HG03432 (cell line): ENCODE measurements at regions not wholly inside any gene's neighbourhood (a gene's known extent, or its start where the extent isn't known, plus 50 kb on each side); places are given as distances from the start of the nearest gene placed in this dataset.

Source experiments
- ATAC-seq: cut with Tn5 transposase; IDR thresholded peaks from one replicate; pipeline ENCODE4 v1.9.1; 2021; ENCODE audit warnings: mild to moderate bottlenecking, moderate library complexity; ENCODE audit not compliant: unreplicated experiment

DNA sequence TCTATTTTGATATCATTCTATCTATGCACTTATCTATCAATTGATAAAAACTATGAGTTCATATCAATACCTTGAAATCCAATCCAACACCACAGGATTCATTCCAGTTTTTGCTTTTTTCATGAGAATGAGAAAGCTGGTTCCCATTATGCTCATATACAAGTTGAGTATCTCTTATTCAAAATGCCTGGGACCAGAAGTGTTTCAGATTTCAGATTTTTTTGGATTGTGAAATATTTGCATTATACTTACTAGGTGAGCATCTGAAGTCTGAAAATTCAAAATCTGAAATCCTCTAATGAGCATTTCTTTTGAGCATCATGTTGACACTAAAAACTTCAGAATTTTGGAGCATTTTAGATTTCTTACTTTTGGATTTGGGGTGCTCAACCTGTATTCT, 67.8 kb upstream of the DCBLD2 start:
- ATAC-seq: no peak

DNA sequence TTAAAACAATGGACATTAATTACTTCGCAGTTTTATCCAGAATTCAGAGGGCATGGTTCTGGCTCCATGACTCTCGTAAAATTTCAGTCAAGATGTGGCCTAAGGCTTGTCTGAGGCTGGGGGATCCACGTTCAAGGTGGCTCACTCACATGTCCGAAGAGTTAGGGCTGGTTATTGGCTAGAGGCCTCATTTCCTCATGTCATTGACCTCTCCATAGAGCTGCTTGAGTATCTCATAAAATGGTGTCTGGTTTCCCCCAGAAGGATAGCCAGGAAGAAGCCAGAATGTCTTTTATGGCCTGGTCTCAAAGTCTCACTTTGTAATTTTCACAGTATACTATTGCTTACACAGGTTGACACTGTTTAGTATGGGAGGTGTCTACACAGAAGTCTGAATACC, 67.3 kb upstream of the DCBLD2 start:
- ATAC-seq: no peak

DNA sequence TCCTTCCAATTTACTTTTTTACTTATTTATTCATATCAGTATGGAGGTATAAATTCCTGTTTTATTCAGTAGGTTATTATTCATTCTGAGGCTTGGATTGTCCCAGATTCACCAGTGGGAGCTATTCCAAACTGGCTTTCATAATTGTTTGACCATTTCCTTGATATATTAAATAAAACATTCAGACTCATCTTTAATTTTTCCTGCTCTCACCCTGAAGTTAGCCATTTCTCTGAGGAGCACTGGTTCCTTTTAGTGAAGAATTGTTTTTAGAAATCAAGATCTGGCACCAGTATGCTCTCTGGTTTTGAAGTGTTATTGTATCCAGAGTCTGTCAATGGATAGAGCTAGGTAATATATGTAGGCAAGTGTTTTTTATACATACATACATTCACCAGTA, 66.9 kb upstream of the DCBLD2 start:
- ATAC-seq: no peak

DNA sequence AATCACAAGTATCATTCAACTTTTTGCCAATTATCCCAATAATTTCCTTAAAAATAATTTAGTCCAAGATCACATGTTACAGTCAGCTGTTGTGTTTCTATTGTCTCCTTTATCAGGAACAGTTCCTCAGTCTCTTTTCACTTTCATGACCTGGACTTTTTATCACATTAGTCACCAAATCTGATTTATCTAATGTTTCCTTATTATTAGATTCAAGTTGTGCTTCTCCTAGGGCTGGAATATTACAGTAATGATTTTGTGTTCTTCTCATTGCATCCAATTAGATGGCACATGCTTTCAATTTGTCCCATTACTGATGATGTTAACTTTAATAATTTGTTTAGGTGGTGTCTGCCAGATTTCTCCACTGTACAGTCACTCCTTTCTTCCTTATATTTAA, 66.3 kb upstream of the DCBLD2 start:
- no peak for ATAC-seq

DNA sequence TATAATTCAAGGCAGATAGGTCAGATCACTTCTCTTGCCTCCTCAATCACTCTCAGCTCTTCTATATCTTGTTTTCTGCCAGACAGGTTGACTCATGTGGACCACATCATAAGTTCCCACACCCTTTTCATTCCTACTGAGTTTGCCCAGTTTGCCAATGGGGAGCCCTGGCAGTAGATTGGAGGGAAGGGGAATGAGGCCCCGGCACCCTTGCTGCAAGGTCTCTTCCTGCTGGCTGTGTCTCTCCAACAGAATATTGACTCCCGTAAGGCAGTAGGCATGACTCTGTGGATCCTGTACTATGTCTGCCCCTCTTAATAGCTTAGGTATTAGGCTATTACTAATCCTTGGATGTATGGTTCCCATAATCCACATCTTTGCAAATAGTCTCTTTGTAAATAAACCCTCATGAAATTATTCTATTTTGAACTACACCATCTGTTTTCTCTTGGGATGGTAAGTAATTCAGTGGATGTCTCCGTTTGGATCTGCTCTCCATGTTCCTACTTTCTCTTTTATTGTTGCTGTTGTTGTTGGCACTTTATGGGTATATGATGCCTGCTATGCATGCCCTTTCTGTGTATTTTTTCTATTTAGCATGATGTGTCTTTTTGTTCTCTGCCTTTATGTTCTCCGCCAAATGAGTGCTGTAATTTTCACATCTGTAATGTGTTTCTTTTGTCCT, 65.5 kb upstream of the DCBLD2 start:
- ATAC-seq: no peak

DNA sequence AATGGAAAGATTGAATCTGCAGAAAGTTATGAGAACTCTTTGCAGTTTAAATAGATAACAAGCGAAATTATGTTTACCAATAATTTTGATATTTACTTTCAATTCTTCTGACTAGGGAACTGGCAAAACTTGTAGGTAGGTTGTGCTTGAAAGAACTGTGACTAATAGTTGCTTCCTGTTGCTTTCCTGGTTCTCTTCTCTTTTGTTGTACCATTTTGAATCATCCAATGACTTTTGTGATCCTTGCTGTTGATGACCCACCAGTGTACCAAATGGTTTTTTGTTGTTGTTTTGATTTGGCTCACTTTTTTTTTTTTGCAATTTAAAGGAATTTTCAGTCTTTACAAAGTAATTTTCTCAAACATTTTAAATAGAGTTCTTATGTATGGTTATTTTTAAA, 64.9 kb upstream of the DCBLD2 start:
- ATAC-seq: no peak

DNA sequence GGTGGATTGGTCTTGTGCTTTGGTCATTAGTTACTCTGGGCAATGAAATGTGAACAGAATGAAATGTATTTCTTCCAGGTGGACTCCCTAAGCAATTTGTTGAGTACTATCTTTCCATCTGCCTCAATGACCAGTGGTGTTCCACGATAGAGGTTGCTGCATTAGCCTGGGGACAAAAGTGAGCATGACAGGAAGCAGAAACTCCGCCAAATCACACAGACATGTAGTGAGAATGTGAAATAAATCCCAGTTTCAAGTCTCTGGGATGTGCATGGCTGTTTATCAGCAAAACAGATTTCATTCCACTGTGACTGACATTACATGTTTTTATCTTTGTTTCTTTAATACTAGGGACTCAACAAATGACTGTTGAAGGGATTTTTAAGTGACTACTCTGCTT, 63.3 kb upstream of the DCBLD2 start:
- ATAC-seq: no peak

DNA sequence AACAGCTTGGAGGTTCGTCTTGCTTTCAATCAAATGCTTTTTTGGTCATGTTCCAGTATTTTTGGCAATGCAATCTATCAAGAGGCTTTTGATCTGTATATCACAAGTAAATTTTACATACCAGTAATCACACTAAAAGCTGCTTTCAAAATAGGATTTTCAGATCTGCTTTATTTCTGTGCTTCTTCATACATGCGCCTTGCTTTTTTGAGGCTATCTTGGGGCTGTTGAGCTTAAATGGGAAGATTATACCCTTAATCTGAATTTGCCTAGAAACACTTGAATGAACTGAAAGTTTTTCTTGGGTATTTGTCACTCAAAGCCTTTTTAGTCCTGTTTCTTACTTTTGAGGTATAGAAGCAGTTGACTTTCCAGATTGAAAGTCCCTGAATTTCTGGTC, 62.1 kb upstream of the DCBLD2 start:
- ATAC-seq: no peak

DNA sequence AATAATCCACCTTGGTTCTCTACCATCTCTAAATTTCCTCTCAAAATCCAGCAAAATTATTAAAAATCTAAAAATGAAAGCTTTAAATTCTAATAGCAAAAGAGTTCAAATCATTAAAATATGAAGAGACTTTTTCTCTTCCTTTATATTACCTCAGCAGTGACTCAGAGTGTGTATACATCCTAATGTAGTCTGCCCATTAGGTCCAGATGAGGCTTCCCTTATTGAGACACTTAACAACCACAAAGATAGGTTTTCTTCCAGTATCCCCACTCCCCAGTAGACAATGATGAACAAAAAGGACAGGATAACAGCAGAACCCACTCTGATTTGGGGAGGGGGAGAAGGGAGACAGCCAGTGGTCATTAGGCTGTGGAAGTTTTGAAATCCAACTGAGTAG, 61.5 kb upstream of the DCBLD2 start:
- ATAC-seq: no peak

DNA sequence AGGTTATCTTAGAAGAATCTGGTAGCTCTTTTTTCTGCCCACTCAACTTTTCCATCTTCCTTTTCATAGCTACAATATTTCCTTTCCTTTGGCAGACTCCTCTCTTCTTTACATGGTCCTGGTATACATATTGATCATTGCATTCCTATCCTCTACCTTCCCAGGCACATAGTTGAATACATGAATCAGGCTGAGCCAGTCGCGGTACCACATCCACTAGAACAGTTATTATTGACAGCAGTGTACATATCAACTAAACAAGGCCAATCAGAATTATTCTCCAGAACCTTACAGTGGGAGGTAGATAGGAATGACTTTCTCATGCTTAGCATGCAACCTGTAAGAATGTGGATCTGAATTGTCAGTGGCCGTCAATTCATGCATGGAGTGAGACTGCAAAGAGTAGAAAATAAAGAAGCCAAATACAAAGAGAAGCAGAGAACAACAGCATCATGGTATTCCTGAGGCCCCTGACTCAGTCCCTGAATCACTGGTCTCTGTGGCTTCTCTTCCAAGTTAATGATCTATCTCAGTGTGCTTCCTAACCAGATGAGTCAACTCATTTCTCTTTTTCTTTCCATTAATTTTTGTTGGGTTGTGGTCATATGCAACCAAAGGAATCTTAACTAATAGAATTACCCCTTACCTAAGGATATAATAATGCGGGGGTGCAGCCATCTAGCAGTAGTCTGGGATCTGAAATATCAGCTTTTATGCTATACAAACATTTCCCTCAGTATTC, 60.9 kb upstream of the DCBLD2 start:
- peak; percentile 45 for ATAC-seq

DNA sequence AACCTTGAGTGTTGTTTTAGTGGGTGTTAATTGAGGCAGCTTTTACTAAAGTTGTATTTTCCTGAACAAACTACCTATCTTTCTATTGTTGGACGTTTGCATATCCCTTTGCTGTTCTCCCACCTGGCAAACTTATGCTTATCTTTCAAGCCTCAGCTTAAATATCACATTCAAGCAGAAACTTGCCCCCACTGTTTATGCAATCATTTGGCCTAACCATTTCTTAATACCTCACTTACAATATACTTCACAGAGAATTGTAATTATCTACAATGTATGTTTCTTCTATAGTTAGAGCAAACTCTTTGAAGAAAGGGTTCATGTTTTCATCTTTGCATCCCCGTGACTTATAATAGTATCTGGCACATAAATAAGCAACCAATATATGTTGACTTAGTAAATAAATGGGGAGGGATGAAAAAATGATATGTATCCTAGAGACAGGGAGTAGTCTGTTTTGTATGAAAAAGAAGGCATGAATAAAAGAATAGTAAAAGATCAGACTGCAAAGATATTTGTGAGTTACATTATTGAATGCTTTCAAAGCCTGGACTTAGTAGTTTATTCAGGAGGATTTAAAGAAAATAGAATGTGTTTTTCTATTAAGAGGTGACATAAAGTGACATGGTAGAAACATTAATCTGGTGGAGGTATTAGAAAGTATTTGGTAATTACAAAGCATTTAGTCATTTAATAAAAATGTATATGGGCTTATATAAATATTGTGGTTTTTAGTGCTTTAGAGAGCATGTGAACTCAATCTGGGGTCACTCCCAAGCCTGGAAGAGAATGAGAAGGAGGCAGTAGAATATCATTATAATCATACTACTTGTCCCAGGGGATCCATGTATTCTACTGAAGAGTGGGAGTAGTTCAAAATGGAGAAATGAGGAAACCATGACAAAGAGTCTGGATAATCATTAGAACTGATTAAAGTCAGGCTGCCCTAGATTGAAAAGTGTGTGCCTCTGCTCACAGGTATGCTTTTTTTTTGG, 60.0 kb upstream of the DCBLD2 start:
- ATAC-seq: no peak

DNA sequence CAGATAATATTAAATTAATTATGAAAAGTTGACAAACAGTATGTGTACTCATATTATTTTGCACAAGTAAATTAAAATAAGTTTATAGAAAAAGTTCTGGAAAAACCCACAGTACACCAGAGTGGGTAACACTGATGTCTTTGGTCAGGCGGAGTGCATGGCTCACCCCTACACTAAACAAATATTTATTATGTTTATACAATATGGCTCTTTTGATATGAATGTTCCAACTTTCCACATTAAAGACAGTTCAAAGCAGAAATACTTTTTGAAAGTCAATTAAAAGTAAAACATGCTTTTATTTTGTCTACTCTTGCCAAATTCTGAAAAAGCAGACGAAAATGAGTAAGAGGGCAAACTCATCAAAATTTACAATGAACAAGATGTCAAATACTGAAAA, 56.2 kb upstream of the DCBLD2 start:
- no peak for ATAC-seq

DNA sequence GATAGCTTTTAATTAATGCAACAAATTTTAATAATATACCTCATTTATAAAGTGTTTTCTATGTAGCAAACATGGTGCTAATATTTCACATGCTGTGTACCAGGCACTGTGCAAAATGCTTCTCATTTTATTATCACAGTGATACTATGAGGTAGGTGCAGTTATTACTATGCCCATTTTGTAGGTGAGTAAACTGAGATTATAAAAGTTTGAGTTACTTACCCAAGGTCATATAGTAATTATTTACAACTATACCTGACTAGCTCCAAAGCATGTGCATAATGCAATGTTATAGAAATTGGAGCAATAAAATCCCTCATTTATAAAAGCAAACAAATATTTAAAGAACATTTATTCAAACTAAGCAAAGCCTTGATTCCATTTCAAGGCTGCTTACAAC, 54.5 kb upstream of the DCBLD2 start:
- no peak for ATAC-seq

DNA sequence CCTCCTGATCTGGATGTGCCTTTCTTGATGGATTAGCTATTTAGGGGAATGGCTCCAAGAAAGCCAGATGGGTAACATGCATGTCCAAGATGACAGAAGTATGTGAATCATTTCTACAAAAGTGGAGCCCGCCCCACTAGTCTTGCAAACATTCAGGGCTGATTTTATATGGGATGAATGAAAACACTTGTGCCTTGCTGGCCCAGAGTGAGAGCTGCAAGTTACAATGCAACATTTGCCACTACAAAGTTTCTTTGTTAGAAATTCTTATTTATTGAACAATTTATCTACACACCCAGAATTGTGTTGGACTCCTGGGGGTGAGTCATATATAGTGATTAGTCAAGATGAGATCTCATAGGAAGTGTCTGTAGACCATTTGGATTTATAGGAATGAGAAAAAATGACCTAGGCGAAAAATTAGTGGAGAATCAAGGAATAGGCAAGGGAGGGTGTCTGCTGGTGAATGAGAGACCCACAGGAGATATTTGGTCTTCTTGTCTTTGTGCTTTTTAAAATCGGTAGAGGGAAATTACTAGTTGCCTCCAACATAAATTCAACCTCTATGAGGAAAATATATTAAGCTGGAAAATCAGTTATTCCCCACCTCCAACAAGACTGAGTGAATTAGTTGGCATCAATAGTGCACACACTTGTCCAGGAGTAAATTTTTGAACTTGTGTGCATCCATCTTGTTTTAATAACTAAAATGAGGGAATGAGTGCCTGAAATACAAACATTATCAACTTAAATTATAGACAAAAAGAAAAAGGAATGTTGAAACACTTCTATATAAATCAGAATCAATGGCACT, 53.5 kb upstream of the DCBLD2 start:
- no peak for ATAC-seq

DNA sequence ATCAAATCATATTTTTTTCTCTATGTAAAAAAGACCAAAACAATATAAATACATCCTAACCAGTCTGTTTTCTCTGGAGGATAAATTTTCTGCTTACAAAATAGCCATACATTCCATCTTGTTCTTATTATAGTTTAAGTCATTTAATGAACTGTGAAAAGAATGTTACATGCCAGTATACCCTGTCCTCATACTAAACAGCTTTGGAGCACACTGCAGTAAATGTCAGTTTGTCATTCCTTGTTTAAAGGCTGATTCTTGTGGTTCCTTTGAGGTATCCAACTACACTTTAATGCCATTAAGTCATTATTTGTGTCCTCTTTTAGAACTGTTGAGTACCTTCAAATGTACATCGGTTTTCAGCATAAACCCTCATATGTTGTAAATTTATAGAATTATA, 52.7 kb upstream of the DCBLD2 start:
- no peak for ATAC-seq

DNA sequence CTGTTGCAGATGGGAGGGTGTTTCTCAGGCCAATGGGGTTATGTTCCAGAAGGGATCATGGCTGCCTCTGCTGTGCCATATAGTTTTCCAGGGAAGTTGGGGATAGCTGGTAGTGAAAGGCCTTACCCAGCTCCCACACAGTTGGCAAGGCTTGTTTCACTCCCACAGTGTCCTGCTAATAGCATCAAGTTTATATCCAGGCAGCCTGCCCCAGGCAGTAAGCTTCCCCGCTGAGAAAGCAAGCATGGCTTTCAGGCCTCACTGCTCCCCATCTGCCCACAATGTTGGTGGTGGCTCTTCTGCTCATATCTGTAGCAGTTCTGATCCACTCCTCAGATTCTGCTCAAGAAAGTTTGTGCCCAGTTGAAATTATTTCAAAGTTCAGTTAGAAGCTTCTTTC, 50.9 kb upstream of the DCBLD2 start:
- no peak for ATAC-seq
